HG03432 (cell line): ENCODE measurements at regions not wholly inside any gene's neighbourhood (a gene's known extent, or its start where the extent isn't known, plus 50 kb on each side); places are given as distances from the start of the nearest gene placed in this dataset.
"Not testable (repeated sequence)": the region's sequence is repeated elsewhere in the genome, so short reads cannot be mapped to it uniquely, and the experiment has no call there.

Experiments
- ATAC-seq: cut with Tn5 transposase; IDR thresholded peaks from one replicate; pipeline ENCODE4 v1.9.1; 2021; ENCODE audit warnings: mild to moderate bottlenecking, moderate library complexity; ENCODE audit not compliant: unreplicated experiment

- ATAC-seq, result peak; percentile 32
These were observed 166.9 kb downstream of the CWH43 start for GRCh38 chr4:49153011-49153410.

GRCh38 chr4:49154308-49155103, 168.4 kb downstream of the CWH43 start:
- peak; percentile 71 for ATAC-seq

- ATAC-seq, result not testable (repeated sequence)
These were observed 169.2 kb downstream of the CWH43 start for GRCh38 chr4:49155270-49155669.

DNA sequence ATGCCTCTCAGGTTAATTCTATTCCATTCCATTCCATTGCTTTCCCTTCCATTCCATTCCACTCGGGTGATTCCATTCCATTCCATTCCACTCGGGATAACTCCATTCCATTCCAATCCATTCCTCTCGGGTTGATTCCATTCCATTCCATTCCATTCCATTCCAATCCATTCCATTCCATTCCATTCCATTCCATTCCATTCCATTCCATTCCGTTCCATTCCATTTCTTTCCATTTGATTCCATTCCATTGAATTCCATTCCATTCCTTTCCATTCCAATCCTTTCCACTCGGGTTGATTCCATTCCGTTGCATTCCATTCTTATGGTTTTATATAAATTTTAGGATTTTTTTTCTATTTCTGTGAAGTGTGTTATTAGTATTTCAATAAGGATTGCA, 170.2 kb downstream of the CWH43 start:
- not testable (repeated sequence) for ATAC-seq

GRCh38 chr4:49157630-49158029, 171.6 kb downstream of the CWH43 start:
- ATAC-seq, result not testable (repeated sequence)

- ATAC-seq, result not testable (repeated sequence)
These were observed 175.1 kb downstream of the CWH43 start for GRCh38 chr4:49161111-49161541.

GRCh38 chr4:49164916-49165315, 178.8 kb downstream of the CWH43 start:
- ATAC-seq, result not testable (repeated sequence)

DNA sequence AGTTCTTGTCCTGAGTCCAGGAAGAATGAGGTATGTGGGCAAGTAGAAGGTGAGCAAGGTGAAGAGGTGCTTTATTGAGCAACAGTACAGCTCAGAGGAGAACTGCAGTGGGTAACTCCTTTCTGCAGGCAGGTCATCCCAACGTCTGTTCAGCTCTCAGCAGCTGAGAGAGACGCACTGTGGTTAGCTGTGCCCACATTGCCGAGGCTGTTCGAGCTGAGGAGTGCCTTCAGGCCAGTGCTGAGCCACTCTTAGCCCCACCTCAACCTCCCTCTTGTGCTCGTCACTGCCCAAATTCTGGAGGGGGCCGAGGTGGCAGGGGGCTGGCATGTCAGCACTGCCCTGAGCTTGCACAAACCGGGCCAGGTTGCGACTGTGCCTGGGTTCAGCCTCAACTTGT, 191.8 kb downstream of the CWH43 start:
- not testable (repeated sequence) for ATAC-seq

GRCh38 chr4:49181088-49181487, 195.0 kb downstream of the CWH43 start:
- not testable (repeated sequence) for ATAC-seq

DNA sequence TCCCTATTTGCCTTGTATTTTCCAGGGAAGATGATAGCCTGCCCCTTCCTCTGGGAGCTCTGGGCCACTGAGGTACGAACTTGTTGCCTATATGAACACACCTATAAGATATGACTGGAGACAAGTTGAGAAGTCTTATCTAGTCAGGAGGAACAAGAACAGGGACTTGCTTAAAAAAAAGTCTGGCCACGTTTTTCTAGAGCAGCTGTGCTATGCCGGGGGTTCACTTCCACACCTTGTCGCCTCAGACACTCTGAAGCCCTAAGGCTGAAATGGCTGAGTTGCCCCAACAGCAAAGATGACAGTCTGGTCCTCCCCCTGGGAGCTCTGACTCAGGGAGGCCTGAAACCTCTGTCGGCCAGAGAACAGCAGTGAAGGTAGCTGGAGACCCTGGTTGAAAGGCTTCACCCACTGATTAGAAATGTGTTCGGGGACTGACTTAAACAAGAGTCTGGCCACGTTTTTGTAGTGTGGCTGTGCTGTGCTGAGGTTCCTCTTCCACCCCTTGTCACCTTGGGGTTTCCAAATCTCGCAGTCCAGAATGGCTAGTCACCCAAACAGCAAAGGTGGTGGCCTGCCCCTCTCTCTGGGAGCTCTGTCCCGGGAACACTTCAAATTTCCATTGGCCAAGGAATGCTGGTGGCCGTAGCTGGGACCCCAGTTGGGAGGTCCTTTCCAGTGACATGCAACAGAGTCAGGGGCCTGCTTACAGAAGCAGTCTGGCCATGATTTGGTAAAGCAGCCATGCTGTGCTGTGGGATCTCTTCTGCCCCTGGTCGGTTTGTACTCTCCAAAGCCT, 225.5 kb downstream of the CWH43 start:
- ATAC-seq, result not testable (repeated sequence)

- ATAC-seq, result not testable (repeated sequence)
These were observed 227.2 kb downstream of the CWH43 start for GRCh38 chr4:49213250-49213649.

- not testable (repeated sequence) for ATAC-seq
These were observed 227.7 kb downstream of the CWH43 start for GRCh38 chr4:49213750-49214149.

GRCh38 chr4:49214453-49215081, 228.5 kb downstream of the CWH43 start:
- not testable (repeated sequence) for ATAC-seq

DNA sequence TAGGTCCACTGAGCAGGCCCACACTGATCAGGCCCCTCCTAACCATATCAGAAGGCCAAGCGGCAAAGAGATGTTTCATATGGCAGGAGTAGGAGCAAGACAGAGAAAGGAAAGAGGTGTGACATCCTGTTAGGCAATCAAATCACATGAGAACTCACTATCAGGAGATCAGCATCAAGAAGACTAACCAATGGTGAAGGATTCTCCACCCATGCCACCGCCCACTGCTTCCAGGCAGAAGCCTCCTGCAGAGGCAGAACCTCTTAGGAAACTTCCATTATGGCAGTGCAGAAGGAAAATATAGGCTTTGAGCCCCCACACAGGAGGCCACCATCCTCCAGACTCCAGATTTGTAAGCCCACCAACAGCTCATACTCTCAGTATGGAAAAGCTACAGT, 229.0 kb downstream of the CWH43 start:
- not testable (repeated sequence) for ATAC-seq

- not testable (repeated sequence) for ATAC-seq
These were observed 230.5 kb downstream of the CWH43 start for GRCh38 chr4:49216606-49217005.

- ATAC-seq, result no peak
These were observed 231.4 kb downstream of the CWH43 start for GRCh38 chr4:49217492-49217891.

GRCh38 chr4:49218094-49218493, 232.0 kb downstream of the CWH43 start:
- ATAC-seq, result not testable (repeated sequence)

- not testable (repeated sequence) for ATAC-seq
These were observed 232.9 kb downstream of the CWH43 start for GRCh38 chr4:49218931-49219330.

DNA sequence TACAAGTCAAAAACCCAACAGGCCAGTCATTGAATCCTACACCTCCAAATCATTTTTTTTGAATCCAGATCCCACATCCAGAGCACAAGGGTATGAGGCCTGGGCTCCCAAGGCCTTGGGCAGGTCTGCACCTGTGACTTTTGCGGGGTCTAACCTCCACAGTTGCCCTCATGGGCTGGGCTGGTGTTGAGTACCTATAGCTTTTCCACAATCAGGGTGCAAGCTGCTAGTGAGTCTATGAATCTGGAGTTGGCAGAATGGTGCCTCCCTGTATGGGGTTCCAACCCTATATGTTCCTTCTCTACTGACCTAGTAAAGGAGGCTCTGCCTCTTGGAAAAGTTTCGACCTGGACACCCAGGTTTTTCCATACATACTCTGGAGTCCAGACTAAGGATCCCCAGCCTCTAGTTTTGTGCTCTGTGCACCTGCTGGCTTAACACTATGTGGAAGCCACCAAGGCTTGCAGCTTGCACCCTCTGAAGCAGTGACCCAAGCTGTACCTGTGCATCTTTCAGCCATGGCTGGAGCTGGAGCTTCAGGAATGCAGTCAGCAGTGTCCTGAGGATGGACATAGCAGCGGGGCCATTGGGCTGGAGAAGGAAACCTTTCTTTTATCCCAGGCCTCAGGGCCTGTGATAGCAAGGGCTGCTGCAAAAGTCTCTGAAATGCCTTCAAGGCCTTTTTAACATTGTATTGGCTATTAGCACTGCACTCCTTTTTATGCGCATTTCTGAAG, 233.6 kb downstream of the CWH43 start:
- not testable (repeated sequence) for ATAC-seq

GRCh38 chr4:49221209-49221608, 235.1 kb downstream of the CWH43 start:
- no peak for ATAC-seq

DNA sequence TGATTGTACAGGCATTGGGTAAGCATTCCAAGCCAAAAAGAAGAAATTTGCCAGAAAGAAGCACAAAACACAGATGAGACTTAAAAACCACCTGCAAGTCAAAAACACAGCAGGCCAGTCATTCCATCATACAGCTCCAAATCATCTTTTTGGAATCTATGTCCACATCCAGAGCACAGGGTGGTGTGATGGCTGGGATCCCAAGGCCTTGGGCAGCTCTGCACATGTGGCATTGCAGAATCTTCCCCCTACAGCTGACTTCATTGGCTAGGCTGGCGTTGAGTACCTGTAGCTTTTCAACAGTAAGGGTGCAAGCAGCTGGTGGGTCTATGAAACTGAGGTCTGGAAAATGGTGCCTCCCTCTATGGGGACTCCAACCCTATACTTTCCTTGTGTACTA, 236.7 kb downstream of the CWH43 start:
- ATAC-seq, result not testable (repeated sequence)
